Right lobe of liver (tissue), 4 donors: ENCODE measurements at regions not wholly inside any gene's neighbourhood (a gene's known extent, or its start where the extent isn't known, plus 50 kb on each side); places are given as distances from the start of the nearest gene placed in this dataset.

Experiments
- CTCF ChIP-seq, 4 donors: fragments of 200-600 bp in 3 of 4; fragments of 450-650 bp in 1 of 4; IDR thresholded peaks; one replicate each; pipeline versions ENCODE4 v1.5.1 to v1.8.0; 2016 to 2022; ENCODE audit warnings: antibody characterized with exemption in 4 of 4, mild to moderate bottlenecking in 2 of 4
- POLR2A ChIP-seq: fragments of 450-650 bp; IDR thresholded peaks from one replicate; pipeline ENCODE4 v1.6.1; 2017; ENCODE audit warnings: antibody characterized with exemption, mild to moderate bottlenecking
- donor health status: DM: no; HTN: no; CAD: no.
- donor health status: DM: no; HTN: no; CAD: no.
- donor health status: DM: no; HTN: yes; CAD: no.

GRCh38 chr13:44274771-44275205, 98.8 kb upstream of the SERP2 start:
- no peak for TF ChIP-seq CTCF (IDR thresholded peaks at IDR 0.05)
- no peak for TF ChIP-seq POLR2A
